Heart left ventricle (tissue), 13 donors: ENCODE measurements at regions not wholly inside any gene's neighbourhood (a gene's known extent, or its start where the extent isn't known, plus 50 kb on each side); places are given as distances from the start of the nearest gene placed in this dataset.

ENCODE experiments used
- POLR2A ChIP-seq, 2 donors: fragments of 450-650 bp; IDR thresholded peaks; one replicate each; pipeline ENCODE4 v1.6.1; 2017; ENCODE audit warnings: antibody characterized with exemption in 2 of 2, mild to moderate bottlenecking in 2 of 2, moderate library complexity in 2 of 2
- TF ChIP-seq, protein P1 (sequence below), 12 donors: fragments of 200-600 bp; sonication (generic) in 4 of 12; IDR thresholded peaks; one replicate each; pipeline versions ENCODE4 v1.5.0 to v1.8.0; 2018 to 2022; ENCODE audit warnings: antibody characterized with exemption in 12 of 12, mild to moderate bottlenecking in 5 of 12
- donor health status: ischemic (EF 13 %, LVEDD 7.1; RV severe dilation, severe dysfunction).
- donor health status: DM: no; HTN: yes; CAD: no.
- donor health status: DM: no; HTN: no; CAD: no.
- donor health status: ischemic (EF 25% LVEDD 6.9; RV normal size, moderate dysfunction).
- donor health status: ischemic (EF 25% LVEDD 5.7; RV mildly dilated, moderate dysfunction).
- donor health status: ischemic (EF 35%, LVEDD 5.7; RV mildly dilated, moderate dysfunction).
- donor health status: nonischemic (EF 11% LVEDD 7.7; RV severe dilation, severe dysfunction).
- donor health status: DM: yes; HTN: yes; CAD: no.
- donor health status: PGD.
- donor health status: ischemic (EF 29% LVEDD 5.4; RV normal size, mild dysfunction).
- donor health status: nonischemic (EF 23%, LVEDD 6.1; RV moderate dilation, normal function).

DNA sequence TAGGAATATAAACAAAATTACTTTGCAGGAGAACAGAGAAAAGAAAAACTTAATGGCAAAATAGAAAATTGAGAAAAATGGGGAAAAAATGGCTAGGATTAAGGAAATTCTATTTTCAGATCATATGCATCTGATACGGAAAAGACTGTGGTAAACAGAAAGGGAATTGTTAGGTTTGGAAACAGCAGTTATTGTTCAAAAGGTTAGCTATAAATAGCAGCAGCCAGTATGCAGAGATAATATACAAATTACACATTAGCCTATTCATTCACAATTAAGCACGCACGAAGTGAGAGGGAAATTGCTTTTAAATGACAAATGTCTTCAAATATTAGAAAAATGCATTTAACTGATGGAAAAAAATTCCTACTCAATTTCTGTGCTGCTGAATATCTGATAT lies 224.1 kb upstream of the FAM3C start:
- TF ChIP-seq, protein P1, sequence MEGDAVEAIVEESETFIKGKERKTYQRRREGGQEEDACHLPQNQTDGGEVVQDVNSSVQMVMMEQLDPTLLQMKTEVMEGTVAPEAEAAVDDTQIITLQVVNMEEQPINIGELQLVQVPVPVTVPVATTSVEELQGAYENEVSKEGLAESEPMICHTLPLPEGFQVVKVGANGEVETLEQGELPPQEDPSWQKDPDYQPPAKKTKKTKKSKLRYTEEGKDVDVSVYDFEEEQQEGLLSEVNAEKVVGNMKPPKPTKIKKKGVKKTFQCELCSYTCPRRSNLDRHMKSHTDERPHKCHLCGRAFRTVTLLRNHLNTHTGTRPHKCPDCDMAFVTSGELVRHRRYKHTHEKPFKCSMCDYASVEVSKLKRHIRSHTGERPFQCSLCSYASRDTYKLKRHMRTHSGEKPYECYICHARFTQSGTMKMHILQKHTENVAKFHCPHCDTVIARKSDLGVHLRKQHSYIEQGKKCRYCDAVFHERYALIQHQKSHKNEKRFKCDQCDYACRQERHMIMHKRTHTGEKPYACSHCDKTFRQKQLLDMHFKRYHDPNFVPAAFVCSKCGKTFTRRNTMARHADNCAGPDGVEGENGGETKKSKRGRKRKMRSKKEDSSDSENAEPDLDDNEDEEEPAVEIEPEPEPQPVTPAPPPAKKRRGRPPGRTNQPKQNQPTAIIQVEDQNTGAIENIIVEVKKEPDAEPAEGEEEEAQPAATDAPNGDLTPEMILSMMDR (IDR thresholded peaks at IDR 0.05), result no peak
- no peak for TF ChIP-seq POLR2A (IDR thresholded peaks at IDR 0.05)
